Small intestine (tissue), 7 donors: ENCODE measurements at regions not wholly inside any gene's neighbourhood (a gene's known extent, or its start where the extent isn't known, plus 50 kb on each side); places are given as distances from the start of the nearest gene placed in this dataset.

Experiments
- DNase-seq, 2 donors: peaks; one replicate each; pipeline versions ENCODE4 v3.0.0 to v3.0.0-alpha.2; 2013
- FAIRE-seq: peaks from 2 replicates; lab custom pipeline; 2012; peaks lifted over from hg19 to GRCh38; lab: Jason Lieb, UNC
- H3K27ac ChIP-seq, 3 donors: one replicate each; pipeline ENCODE4 v1.5.1; 2013; ENCODE audit warnings: low read length in 2 of 3, mild to moderate bottlenecking in 2 of 3, control low read depth in 1 of 3, inconsistent platforms in 1 of 3, low read depth in 1 of 3, moderate library complexity in 1 of 3
- H3K27me3 ChIP-seq, 3 donors: one replicate each; pipeline ENCODE4 v1.6.1; 2013; ENCODE audit warnings: low read length in 3 of 3, inconsistent platforms in 1 of 3; ENCODE audit not compliant: control insufficient read depth in 3 of 3, insufficient read depth in 3 of 3
- H3K36me3 ChIP-seq, 3 donors: one replicate each; pipeline ENCODE4 v1.6.1; 2013; ENCODE audit warnings: low read length in 3 of 3, inconsistent platforms in 1 of 3, low read depth in 1 of 3, mild to moderate bottlenecking in 1 of 3, moderate library complexity in 1 of 3; ENCODE audit not compliant: control insufficient read depth in 3 of 3, insufficient read depth in 2 of 3
- H3K4me1 ChIP-seq, 3 donors: one replicate each; pipeline ENCODE4 v1.6.1; 2013; ENCODE audit warnings: low read length in 2 of 3, inconsistent platforms in 1 of 3, low read depth in 1 of 3, mild to moderate bottlenecking in 1 of 3, moderate library complexity in 1 of 3; ENCODE audit not compliant: control insufficient read depth in 3 of 3, insufficient read depth in 2 of 3
- H3K4me3 ChIP-seq, 3 donors: one replicate each; pipeline ENCODE4 v1.5.1; 2013; ENCODE audit warnings: low read length in 3 of 3, control low read depth in 1 of 3, inconsistent platforms in 1 of 3, low read depth in 1 of 3, mild to moderate bottlenecking in 1 of 3, moderate library complexity in 1 of 3
- H3K9me3 ChIP-seq, 2 donors: one replicate each; pipeline ENCODE4 v1.6.1; 2013; ENCODE audit warnings: low read depth in 1 of 2, low read length in 1 of 2; ENCODE audit not compliant: control insufficient read depth in 2 of 2, insufficient read depth in 1 of 2
- WGBS, 3 donors: extraction: QIAGEN DNeasy Blood & Tissue Kit; methylation state at CpG; one replicate each; pipeline ENCODE4 v1.1.7; 2013; 5-methylcytosine and 5-hydroxymethylcytosine counted together
- donor health status: healthy with polysubstance abuse.
- donor health status: control.
- donor health status: control.
- donor health status: Bipolar disorder and iron deficiency.
- donor health status: healthy.

- DNase-seq (no peak), FAIRE-seq (no peak)
- no peak overlapping the region for H3K4me3 ChIP-seq
- no peaks in the 10 kb centered on the region for H3K4me1 ChIP-seq
- H3K27ac ChIP-seq: no peak overlapping the region
- no peaks in the 10 kb centered on the region for H3K36me3 ChIP-seq
- no peaks in the 10 kb centered on the region for H3K27me3 ChIP-seq
- no peaks in the 10 kb centered on the region for H3K9me3 ChIP-seq
These were observed 937.2 kb upstream of the TYRP1 start for GRCh38 chr9:11755951-11756350.

DNA sequence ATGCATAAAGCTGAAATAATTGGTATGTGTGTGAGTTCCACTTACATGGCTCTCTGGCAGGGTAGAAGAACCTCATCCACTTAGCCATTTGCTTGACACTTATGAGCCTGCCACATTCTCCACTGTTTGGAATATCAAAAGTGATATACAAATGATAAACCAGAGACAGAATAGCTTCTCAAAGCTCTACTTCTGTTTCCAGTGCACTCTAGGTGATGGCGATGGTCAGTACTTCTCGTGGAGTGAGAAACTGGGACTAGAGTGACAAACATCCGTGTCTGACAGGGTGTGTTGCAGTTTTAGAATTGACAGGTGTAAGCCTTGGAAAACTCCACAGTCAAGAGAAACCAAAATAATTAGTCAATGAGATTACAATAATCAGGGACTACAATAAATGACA, 935.8 kb upstream of the TYRP1 start:
- FAIRE-seq: no peak
- no peaks in the 10 kb centered on the region for H3K36me3 ChIP-seq
- no peaks in the 10 kb centered on the region for H3K4me1 ChIP-seq
- no peak overlapping the region for H3K4me3 ChIP-seq
- WGBS, 3 donors: 82 to 84% (median 83%) methylated on average over 3 of the region's 3 CpGs
- DNase-seq: no peak
- no peaks in the 10 kb centered on the region for H3K27me3 ChIP-seq
- H3K9me3 ChIP-seq: no peaks in the 10 kb centered on the region
- H3K27ac ChIP-seq: no peak overlapping the region

DNA sequence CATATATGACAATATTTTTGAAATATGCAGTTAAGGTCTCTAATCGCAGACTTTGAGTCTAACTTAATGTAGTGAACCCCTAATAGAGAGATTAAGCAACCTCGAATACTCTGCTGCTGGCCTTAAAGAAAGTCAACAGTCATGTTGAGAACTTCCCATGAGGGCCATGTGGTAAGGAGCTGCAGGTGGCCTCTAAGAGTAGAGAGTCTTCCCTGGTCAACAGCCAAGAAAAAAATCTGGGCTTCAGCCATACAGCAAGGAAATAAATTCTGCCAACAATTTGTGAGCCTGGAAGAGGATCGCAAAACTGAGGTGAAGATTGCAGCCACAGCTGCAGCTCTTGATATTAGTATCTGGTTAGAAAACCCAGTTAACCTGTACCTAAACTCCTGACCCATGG, 935.2 kb upstream of the TYRP1 start:
- H3K4me3 ChIP-seq: no peak overlapping the region
- no peaks in the 10 kb centered on the region for H3K9me3 ChIP-seq
- H3K27ac ChIP-seq: no peak overlapping the region
- FAIRE-seq (no peak), DNase-seq (no peak)
- H3K27me3 ChIP-seq: no peaks in the 10 kb centered on the region
- no peaks in the 10 kb centered on the region for H3K4me1 ChIP-seq
- WGBS, 3 donors: 83 to 89% (median 86%) methylated on average over 3 of the region's 3 CpGs
- H3K36me3 ChIP-seq: no peaks in the 10 kb centered on the region

- H3K9me3 ChIP-seq: no peaks in the 10 kb centered on the region
- DNase-seq: no peak
- no peaks in the 10 kb centered on the region for H3K36me3 ChIP-seq
- no peaks in the 10 kb centered on the region for H3K4me1 ChIP-seq
- H3K27ac ChIP-seq: no peak overlapping the region
- WGBS, 3 donors: 71 to 83% (median 73%) methylated on average over 4 of the region's 4 CpGs
- H3K4me3 ChIP-seq: no peak overlapping the region
- no peaks in the 10 kb centered on the region for H3K27me3 ChIP-seq
- no peak for FAIRE-seq
These were observed 913.2 kb upstream of the TYRP1 start for GRCh38 chr9:11779971-11780370.

DNA sequence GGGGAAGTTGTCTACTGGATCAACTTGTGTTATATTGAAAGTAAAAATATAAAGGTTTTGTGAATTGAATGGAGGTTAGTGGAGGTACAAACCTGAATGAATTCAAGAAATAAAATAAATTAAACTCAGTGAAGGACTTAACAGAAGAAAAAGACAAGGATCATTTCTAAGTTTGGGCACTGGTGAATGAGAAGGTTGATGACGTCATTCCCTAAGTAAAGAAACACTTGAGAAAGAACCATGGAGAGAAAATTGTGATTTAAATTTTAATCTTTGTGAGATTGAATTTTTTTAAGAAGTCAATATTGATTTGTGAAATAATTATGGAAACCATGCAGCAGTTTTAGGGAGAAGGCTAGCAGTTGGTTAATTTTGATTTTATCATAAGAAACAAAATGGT, 900.3 kb upstream of the TYRP1 start:
- Histone ChIP-seq H3K27ac (no peak overlapping the region), H3K4me1 (no peaks in the 10 kb centered on the region), H3K9me3 (no peaks in the 10 kb centered on the region), H3K4me3 (no peak overlapping the region), H3K27me3 (no peaks in the 10 kb centered on the region), H3K36me3 (no peaks in the 10 kb centered on the region)
- FAIRE-seq (no peak), DNase-seq (no peak)
- WGBS, 3 donors: 83 to 91% (median 91%) methylated on average over 1 of the region's 1 CpG

GRCh38 chr9:11794984-11795383, 898.2 kb upstream of the TYRP1 start:
- FAIRE-seq (no peak), DNase-seq (no peak)
- 88 to 95% (median 94%) methylated on average over 5 of the region's 5 CpGs for WGBS, 3 donors
- Histone ChIP-seq H3K4me3 (no peak overlapping the region), H3K9me3 (no peaks in the 10 kb centered on the region), H3K27ac (no peak overlapping the region), H3K4me1 (no peaks in the 10 kb centered on the region), H3K36me3 (no peaks in the 10 kb centered on the region), H3K27me3 (no peaks in the 10 kb centered on the region)

DNA sequence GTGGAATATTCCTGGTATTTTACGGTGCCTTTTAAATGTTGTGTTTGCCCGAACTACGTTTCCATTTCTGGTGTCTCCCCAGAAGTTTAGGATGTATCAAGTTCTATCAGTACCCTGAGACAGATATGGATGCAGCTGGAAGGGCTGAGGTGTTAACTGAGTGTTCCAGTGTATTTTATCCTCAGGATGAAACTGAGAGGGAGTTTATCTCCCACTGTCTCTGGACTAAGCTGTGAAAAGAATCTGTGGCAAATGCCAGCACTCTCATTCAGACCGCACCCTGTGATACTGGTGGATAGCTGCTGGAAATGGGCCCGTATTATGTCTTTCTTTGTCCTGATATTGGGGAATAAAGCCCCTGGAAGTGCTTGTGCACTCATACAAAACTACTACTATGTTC, 887.2 kb upstream of the TYRP1 start:
- no peaks in the 10 kb centered on the region for H3K36me3 ChIP-seq
- H3K27me3 ChIP-seq: no peaks in the 10 kb centered on the region
- H3K9me3 ChIP-seq: peaks cover 0 to 3% of the 10 kb centered on the region in 2 donors
- no peak for DNase-seq
- H3K4me3 ChIP-seq: no peak overlapping the region
- WGBS, 3 donors: 68 to 93% (median 75%) methylated on average over 5 of the region's 5 CpGs
- no peak overlapping the region for H3K27ac ChIP-seq
- H3K4me1 ChIP-seq: no peaks in the 10 kb centered on the region
- no peak for FAIRE-seq

- Histone ChIP-seq H3K27ac (no peak overlapping the region), H3K4me1 (no peaks in the 10 kb centered on the region), H3K27me3 (no peaks in the 10 kb centered on the region), H3K4me3 (no peak overlapping the region), H3K36me3 (no peaks in the 10 kb centered on the region), H3K9me3 (no peaks in the 10 kb centered on the region)
- FAIRE-seq (no peak), DNase-seq (no peak)
- WGBS, 3 donors: 60 to 67% (median 62%) methylated on average over 7 of the region's 7 CpGs
These were observed 871.7 kb upstream of the TYRP1 start for GRCh38 chr9:11821306-11821975.

DNA sequence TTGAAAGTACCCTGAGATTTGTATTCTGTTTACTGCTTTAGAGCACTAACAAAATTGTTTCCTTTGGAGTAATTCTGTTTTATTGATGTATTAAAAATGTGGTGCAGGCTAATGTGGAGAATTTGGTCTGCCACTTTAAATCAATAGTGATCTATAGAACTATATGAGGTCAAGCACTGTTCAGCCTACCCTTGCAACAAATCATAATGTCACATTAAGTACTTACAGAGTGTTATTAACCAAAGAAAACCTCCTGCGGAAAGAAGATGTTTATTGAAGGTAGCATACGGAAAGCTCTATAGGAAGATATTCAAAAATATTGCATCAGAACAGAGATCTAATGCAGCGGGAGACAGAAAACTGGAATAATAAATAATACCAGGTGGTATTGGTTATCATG, 865.0 kb upstream of the TYRP1 start:
- FAIRE-seq: no peak
- no peak for DNase-seq
- H3K27me3 ChIP-seq: no peaks in the 10 kb centered on the region
- no peaks in the 10 kb centered on the region for H3K36me3 ChIP-seq
- no peaks in the 10 kb centered on the region for H3K9me3 ChIP-seq
- no peak overlapping the region for H3K27ac ChIP-seq
- 68 to 84% (median 83%) methylated on average over 3 of the region's 3 CpGs for WGBS, 3 donors
- H3K4me1 ChIP-seq: no peaks in the 10 kb centered on the region
- no peak overlapping the region for H3K4me3 ChIP-seq
